Loucy (cell line): ENCODE measurements at regions not wholly inside any gene's neighbourhood (a gene's known extent, or its start where the extent isn't known, plus 50 kb on each side); places are given as distances from the start of the nearest gene placed in this dataset.

Experiments used
- H2AFZ ChIP-seq: fragments of 200-600 bp; sonication (generic); 2 replicates; pipeline ENCODE4 v1.6.0; 2016; ENCODE audit warnings: antibody characterized with exemption, mild to moderate bottlenecking, low read length, moderate library complexity
- H3F3A ChIP-seq: fragments of 200-600 bp; 2 replicates; pipeline ENCODE4 v1.6.0; 2016; ENCODE audit warnings: antibody characterized with exemption, low read depth, mild to moderate bottlenecking
- H3K27me3 ChIP-seq: fragments of 200-600 bp; sonication (generic); 2 replicates; pipeline ENCODE4 v1.6.1; 2014; ENCODE audit warnings: low read length, mild to moderate bottlenecking; ENCODE audit not compliant: insufficient read depth, poor library complexity, severe bottlenecking
- H3K36me3 ChIP-seq: fragments of 200-600 bp; sonication (generic); 2 replicates; pipeline ENCODE4 v1.6.1; 2016; ENCODE audit warnings: low read length; ENCODE audit not compliant: insufficient read depth
- H3K4me1 ChIP-seq: fragments of 200-600 bp; sonication (generic); 2 replicates; pipeline ENCODE4 v1.5.1; 2014; ENCODE audit warnings: low read length, mild to moderate bottlenecking; ENCODE audit not compliant: insufficient read depth, poor library complexity, severe bottlenecking
- H3K4me2 ChIP-seq: fragments of 200-600 bp; sonication (generic); 2 replicates; pipeline ENCODE4 v1.6.0; 2014; ENCODE audit warnings: antibody characterized with exemption, low read length, low read depth, mild to moderate bottlenecking; ENCODE audit not compliant: poor library complexity, severe bottlenecking
- H3K4me3 ChIP-seq: fragments of 200-600 bp; sonication (generic); 2 replicates; pipeline ENCODE4 v1.5.1; 2014; ENCODE audit warnings: low read length, mild to moderate bottlenecking, mixed read lengths; ENCODE audit not compliant: poor library complexity, severe bottlenecking
- H3K79me2 ChIP-seq: fragments of 200-600 bp; sonication (generic); 2 replicates; pipeline ENCODE4 v1.6.1; 2014; ENCODE audit warnings: low read length; ENCODE audit not compliant: insufficient read depth
- H3K9ac ChIP-seq: fragments of 200-600 bp; sonication (generic); 2 replicates; pipeline ENCODE4 v1.6.0; 2014; ENCODE audit warnings: mild to moderate bottlenecking, low read depth, low read length, moderate library complexity; ENCODE audit not compliant: poor library complexity, severe bottlenecking
- H3K9me2 ChIP-seq: fragments of 200-600 bp; sonication (generic); replicated peaks from 2 replicates; pipeline ENCODE4 v1.6.1; 2016; ENCODE audit warnings: low read depth, low read length, mixed read lengths
- H3K9me3 ChIP-seq: fragments of 200-600 bp; sonication (generic); 2 replicates; pipeline ENCODE4 v1.6.1; 2014; ENCODE audit warnings: mild to moderate bottlenecking, antibody characterized with exemption, low read length, low read depth; ENCODE audit not compliant: insufficient read depth
- H4K20me1 ChIP-seq: fragments of 200-600 bp; sonication (generic); 2 replicates; pipeline ENCODE4 v1.6.0; 2014; ENCODE audit warnings: antibody characterized with exemption, low read length, mild to moderate bottlenecking; ENCODE audit not compliant: insufficient read depth, poor library complexity, severe bottlenecking
- CTCF ChIP-seq: fragments of 200-600 bp; sonication (generic); conservative IDR thresholded peaks from 2 replicates; pipeline ENCODE4 v1.5.1; 2014; ENCODE audit warnings: mild to moderate bottlenecking, antibody characterized with exemption, low read length
- EZH2phosphoT487 ChIP-seq: fragments of 200-600 bp; IDR thresholded peaks from 2 replicates; pipeline ENCODE4 v1.6.1; 2018; ENCODE audit warnings: antibody characterized with exemption, mild to moderate bottlenecking, moderate library complexity, borderline replicate concordance

GRCh38 chr14:53384536-53384935 is 231.4 kb upstream of the DDHD1 start:
- TF ChIP-seq CTCF (no peak), EZH2phosphoT487 (no peak)
- Histone ChIP-seq H3K9me2 (no peaks in the 10 kb centered on the region), H3K79me2 (no peaks in the 10 kb centered on the region), H3K4me2 (no peak overlapping the region), H2AFZ (no peak overlapping the region), H3K36me3 (no peaks in the 10 kb centered on the region), H3F3A (no peaks in the 10 kb centered on the region), H3K4me3 (no peak overlapping the region), H3K4me1 (no peaks in the 10 kb centered on the region), H3K27me3 (no peaks in the 10 kb centered on the region), H3K9ac (no peak overlapping the region), H4K20me1 (no peaks in the 10 kb centered on the region), H3K9me3 (no peaks in the 10 kb centered on the region)

DNA sequence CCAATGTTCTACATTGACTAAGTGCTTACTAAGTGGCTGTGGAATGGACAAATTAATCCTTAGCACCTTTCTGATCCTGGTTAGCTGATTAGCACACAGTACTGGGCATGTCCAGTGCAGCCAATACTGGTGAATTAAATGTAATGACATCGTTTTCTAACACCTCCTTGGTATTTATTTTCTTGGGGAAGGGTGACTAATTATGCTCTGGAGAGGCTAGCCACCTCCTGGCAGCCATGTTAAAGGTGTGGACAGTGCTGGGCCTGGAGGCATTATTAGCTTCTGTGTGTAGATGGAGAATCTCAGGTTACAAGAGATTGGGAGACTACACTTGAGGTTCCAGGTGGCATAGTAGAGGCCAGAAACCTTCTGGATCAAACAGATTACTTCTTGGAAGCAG is 230.9 kb upstream of the DDHD1 start:
- Histone ChIP-seq H3K79me2 (no peaks in the 10 kb centered on the region), H3K36me3 (no peaks in the 10 kb centered on the region), H3K9me2 (no peaks in the 10 kb centered on the region), H2AFZ (no peak overlapping the region), H3K27me3 (no peaks in the 10 kb centered on the region), H3F3A (no peaks in the 10 kb centered on the region), H3K4me1 (no peaks in the 10 kb centered on the region), H3K4me2 (no peak overlapping the region), H4K20me1 (no peaks in the 10 kb centered on the region), H3K9ac (no peak overlapping the region), H3K4me3 (no peak overlapping the region), H3K9me3 (no peaks in the 10 kb centered on the region)
- TF ChIP-seq EZH2phosphoT487, result no peak
- TF ChIP-seq CTCF, result no peak

GRCh38 chr14:53381895-53382294 is 228.8 kb upstream of the DDHD1 start:
- no peak overlapping the region for H3K4me3 ChIP-seq
- no peak for TF ChIP-seq CTCF
- no peak for TF ChIP-seq EZH2phosphoT487
- no peak overlapping the region for H3K4me2 ChIP-seq
- no peaks in the 10 kb centered on the region for H3K9me3 ChIP-seq
- H3F3A ChIP-seq, result no peaks in the 10 kb centered on the region
- no peaks in the 10 kb centered on the region for H3K9me2 ChIP-seq
- H3K27me3 ChIP-seq, result no peaks in the 10 kb centered on the region
- H3K9ac ChIP-seq, result no peak overlapping the region
- H3K36me3 ChIP-seq, result no peaks in the 10 kb centered on the region
- no peaks in the 10 kb centered on the region for H3K79me2 ChIP-seq
- H4K20me1 ChIP-seq, result no peaks in the 10 kb centered on the region
- H3K4me1 ChIP-seq, result no peaks in the 10 kb centered on the region
- H2AFZ ChIP-seq, result no peak overlapping the region
